Effector CD4-positive, alpha-beta T cell (primary cell): ENCODE measurements at regions not wholly inside any gene's neighbourhood (a gene's known extent, or its start where the extent isn't known, plus 50 kb on each side); places are given as distances from the start of the nearest gene placed in this dataset.
"Not testable (repeated sequence)": the region's sequence is repeated elsewhere in the genome, so short reads cannot be mapped to it uniquely, and the experiment has no call there.

Experiments used
- DNase-seq: peaks from one replicate; pipeline ENCODE4 v3.0.0-alpha.2; 2020

DNA sequence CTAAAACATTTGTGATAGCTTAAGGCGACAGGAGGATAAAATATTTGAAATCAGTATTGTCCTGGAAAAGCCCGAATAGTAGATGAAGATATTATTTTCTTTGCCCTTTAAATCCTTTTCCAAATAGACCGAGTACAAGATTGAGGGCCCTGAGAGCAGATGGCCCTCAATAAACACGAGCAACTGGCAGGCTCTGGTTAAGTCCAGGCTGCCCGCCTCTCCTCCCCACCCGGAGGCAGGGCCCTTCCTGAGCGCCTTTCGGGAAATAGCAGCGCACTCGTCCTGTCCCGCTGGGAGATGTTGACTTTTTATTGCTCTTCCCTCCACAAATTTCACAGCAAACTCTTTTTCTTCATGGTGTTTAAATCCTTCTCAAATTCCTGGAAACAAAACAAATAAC lies 50.8 kb upstream of the MAX start:
- no peak for DNase-seq

DNA sequence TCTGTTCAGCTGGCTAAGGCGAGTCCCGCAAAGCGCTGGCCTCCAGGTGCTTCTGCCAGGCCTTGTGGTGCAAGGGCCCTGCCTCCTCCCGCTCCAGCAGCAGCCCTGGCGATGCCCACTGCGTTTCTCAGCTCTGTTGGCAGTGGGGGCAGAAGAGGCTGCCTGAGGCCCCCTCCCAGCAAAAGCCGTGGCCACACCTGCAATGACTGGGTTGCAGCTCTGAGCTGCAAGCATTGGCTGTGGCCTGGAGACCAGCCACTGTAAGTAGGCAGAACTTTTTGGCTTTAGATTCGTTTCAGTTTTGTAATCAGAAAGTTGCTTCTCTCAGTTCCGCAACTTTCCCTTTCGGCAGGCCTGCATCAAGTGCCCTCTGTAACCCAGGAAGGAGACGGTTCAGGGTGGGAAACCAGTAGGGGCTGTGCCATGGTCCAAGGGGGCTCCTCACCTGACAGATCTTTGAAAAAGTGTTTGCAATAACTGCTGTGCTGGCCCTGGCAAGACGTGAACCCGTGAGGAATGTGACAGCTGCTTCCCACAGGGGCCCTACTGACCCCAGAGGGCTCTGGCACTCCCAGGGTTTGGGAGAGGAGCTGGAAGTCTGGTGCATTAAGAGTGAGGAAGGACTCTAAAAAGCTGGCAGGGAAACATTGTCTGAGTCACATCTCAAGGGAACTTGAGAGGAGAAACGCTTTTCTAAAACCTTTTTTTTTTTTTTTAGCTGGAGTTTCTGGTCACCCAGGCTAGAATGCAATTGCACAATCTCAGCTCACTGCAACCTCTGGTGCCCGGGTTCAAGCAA lies 54.5 kb upstream of the MAX start:
- DNase-seq, result no peak

DNA sequence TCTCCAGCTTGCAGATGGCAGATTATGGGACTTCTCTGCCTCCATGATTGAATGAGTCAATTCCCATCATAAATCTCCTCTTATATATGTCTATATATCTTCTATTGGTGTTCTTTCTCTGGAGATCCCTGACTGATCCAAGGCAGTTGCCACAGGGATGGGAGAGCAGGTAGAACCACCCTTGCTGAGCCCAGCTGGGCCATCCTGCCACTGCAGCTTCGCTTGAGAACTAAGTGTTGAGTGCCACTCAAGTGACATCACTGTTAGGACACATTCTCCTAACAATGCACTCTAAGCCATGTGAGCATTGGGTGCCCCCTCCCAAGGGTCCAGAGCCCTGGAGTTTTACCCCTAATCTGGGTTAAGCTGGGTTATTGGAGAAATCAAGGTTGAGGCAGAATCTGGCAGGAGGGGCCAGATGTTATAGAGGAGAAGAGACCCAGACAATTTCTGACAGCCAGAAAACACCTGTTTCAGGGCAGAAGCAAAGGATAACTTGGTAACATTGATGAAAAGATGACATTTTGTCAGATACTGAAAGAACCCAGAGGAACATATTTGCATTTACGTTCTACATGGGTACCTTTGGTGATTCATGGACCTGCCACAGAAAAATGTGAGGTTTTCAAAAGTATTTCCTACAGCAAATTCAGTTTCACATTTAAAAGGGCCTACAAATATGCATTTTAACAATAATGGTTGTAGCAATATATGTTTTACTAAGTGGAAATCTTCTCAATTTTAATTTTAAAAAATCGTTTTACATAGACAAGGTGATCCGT lies 57.2 kb upstream of the MAX start:
- DNase-seq, result no peak

DNA sequence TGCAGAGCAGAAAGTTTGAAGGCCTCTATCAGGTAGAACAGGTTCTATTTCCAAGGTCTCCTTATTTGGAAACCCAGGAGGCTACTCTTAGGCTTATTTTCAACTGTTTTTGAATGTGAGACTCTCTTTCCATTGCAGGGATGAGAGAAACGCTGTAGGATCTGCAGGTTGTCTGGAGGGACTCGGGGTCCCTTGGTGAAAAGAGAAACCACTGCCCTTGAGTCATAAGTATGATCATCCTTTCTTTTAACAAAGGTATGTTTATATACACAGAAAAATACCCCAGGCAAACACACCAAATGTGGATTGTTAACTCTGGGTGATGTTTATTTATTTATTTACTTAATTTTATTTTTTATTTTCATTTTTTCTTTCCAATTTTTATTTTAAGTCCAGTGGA lies 57.8 kb upstream of the MAX start:
- no peak for DNase-seq

DNA sequence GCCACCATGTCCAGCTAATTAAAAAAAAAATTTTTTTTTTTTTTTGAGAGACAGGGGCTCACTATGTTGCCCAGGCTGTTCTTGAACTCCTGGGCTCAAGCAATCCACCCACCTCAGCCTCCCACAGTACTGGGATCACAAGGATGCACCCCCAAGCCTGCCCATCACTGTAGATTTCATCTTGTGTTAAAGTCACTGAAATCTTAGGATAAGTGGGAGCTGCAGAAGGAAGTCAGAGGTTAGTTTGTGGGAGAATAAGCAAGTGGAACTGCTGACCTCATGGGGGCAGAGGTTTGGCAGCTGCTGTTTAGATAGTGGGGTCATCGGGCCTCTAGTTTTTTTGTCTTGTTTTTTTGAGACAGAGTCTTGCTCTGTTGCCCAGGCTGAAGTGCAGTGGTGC lies 59.7 kb upstream of the MAX start:
- no peak for DNase-seq

DNA sequence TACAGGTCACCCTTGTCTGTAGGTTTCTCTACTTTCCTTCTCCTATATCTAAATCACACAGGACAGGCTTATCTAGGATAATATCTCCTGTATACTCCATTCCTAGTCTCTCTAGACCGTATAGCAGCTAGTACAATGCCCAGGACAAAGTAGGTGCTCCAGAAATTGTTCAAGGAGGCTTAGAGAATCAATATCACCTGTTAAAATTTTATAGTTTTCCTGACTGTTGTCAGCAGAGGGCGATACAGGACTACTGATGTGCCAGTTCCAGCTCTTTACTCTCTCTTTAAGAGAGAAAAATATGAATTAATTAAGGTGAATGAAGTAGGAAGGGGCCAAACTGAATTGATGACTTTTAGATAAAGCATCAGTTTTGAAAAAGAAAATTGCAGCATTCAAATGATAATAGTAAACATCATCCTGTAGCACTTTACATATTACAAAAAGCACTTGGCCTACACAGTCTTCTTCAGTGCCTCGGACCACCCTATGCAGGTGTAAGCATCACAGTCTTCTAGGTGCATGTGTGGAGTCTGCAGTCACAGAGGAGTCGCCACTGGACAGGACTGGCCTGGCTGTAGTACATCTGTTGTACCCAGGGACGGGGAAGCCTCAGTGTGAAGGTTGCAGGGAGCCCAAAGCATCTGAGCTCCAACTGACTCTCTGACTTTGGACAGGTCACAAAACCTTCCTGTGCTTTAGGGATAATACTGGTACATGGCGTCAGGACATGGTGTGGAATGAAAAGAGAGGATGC lies 61.9 kb upstream of the MAX start:
- peak; percentile 27 for DNase-seq

DNA sequence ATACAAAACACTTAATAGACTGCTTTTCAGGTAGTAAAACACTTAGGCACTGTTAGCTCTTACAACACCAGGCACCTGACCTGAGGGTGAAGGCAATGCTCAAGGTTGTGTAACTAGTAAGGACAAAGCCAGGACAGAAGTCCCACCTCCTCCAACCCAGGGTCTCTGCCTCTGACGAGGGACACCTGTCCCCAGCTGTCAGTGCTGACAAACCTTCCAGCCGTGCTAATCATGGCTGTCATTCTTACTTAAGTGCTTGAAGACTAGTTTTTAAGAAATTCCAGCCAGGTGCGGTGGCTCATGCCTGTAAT lies 62.5 kb upstream of the MAX start:
- no peak for DNase-seq

DNA sequence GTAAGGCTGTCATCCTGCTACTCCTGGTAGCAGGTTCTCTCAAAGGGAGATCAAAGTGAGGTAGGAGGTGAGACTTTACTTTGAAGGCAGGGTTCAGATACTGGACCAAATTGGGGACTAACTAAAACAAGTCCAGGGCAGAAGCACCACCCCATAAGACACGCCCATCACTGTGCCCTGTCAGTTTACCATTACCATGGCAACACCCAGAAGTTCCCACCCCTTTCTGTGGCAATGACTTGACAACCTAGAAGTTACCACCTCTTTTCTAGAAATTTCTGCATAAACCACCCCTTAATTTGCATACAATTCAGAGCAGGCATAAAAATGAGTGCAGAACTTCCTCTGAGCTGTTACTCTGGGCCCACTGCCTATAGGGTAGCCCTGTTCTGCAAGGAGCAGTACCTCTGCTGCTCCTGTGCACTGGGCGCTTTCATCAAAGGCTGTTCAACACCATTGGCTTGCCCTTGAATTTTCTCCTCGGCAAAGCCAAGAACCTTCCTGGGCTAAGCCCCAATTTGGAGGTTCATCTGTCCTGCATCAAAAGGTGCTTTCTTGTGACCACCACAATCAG lies 64.8 kb upstream of the MAX start:
- DNase-seq, result no peak

DNA sequence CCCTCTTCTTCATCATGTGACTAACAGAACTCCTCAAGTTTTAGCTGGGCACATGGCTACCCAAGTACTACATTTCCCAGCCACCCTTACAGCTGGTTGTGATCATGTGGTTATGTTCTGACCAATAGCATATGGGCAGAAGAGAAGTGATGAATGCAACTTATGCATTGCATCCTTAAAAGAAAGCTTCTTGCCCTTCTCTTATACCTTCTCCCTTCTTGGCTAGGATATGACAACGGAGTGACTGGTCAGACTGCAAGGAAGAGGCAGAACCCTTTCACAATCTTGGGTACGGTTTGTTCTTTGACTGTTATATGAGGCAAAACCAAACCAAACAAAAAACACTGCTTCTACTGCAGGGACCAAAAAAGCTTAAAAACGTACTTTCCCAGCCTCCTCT lies 66.5 kb upstream of the MAX start:
- DNase-seq, result no peak

DNA sequence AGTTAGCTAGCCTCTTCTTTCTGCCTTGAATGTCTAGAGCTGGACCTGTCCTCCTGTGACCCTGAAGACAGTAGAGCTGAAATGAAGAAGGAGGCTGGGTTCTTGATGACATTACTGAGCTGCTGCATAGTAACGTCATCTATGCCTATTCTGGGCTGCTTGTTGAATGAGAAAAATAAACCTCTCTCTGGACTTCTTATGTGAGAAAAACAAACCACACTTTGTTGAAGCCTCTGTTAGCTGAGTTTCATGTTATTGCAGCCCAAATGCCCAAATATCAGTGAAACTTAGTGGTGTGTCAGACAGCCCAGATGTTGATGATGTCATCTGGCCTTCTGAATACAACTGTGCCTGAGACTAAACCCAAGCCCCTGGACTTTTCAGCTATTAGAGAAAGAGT lies 67.0 kb upstream of the MAX start:
- no peak for DNase-seq

DNA sequence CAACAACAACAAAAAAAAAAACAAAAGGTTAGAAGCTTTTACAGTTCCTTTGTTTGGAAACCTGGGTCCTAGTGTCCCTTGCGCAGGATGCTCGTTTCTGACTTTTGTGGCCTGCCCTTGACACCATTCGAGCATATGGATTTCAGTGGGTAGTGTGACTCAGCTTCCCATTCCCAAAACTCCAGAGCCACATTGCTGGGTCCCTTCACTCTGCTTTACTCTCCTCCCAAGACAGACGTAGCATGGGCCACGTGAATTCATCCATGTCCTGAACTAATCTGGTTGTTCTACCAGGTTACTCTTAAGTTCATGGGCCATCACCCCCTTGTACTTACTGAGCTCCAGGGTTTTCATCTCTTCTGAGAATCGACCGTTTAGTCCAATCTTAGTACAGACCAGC lies 68.0 kb upstream of the MAX start:
- DNase-seq, result no peak

DNA sequence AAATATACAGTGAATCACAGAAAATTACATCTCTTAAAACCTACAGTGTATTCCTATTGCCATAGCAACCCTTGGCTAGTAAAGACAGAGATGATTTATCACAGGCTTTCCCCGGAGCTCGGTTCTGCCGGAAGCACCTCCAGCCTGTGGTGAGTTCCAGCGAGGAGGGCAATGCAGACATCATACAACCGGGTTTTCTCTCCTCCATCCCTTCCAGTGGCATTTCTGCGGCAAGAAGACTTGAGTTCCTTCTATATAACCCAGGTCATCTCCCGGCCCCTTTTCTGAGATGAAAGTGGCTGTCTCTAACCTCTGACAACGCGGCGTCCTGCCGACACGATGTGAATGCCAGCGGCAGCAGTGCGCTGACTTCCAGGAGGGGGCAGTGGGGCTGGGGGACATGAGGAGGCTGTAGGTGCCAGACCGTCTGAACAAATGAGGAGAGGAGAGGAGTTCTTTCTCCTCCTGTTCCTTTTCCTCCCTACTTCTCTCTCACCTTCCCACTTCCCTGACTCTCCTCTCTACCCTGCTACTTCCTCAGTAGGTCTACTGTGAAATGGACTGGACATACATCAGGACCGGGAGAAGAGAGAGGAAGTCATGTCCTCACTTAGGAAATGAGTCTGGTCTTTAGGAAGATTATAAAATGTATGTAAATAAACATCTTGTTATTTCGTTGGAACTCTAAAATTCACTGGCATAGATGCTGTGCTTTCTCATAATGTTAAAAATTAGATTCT lies 68.6 kb upstream of the MAX start:
- peak; percentile 10 for DNase-seq

DNA sequence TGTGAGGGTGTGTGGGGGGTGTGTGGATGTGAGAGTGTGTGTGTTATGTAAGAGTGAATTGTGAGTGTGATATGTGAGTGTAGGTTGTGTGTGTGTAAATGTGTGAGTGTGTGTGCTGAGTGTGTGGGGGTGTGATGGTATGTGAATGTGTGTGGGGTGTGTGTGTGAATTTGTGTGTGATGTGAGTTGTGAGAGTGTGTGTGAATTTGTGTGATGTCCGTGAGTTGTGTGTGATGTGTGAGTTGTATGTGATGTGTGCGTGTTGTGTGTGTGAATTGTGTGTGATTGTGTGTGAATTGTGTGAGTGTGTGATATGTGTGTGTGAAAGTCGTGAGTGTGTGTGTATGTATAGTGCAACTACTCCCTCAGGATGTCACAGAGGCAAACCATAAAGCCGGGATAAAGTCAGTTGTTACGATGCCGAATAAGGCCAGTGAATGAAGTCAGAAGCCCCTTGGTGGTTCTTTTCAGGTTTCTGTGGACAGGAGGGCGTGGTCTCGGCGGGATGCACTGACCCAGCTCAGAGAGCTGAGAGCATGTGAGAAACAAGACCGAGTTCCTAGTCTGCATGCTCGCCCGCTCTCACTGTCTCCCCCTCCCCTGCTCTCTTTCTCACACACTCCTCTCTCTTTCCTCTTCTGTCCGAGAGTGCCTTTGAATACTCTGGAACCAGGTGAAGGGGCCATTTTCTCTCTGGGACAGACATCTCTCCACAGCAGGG lies 71.8 kb upstream of the MAX start:
- no peak for DNase-seq

DNA sequence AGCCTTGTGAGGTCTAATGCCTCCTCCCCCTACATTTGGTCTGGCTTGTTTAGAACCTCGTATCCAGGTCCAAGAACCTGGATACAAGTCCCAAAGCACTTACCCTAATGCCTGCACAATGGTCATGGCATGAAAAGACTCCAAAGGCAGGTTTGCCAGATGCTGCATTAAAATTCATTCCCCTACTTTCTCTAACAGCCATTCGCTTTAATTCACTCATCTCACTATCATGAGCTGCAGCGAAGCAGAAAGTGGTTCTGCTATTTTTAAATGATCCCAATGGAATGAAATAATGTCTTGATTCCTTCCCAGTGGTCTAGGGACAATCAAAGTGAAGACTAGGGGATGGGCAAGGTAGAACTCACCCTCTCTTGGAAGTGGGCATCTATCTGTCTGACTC lies 72.5 kb upstream of the MAX start:
- no peak for DNase-seq

DNA sequence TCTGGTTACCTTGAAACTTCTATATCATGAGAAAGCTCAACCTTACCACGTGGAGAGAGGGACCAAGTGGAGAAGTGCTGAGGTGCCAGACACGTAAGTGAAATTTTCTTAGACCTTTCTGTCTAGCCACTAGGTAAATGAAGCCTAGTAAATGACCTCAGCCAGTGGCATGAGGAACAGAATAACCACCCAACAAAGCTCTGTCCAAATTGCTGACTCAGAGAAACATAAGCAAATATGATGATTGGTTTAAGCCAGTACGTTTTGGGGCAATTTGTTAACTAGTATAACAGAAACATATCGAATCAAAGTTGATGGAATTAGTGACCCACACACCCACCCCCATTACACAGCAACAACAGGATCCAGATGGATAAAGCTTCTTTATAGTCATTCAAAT lies 75.2 kb upstream of the MAX start:
- DNase-seq, result no peak

DNA sequence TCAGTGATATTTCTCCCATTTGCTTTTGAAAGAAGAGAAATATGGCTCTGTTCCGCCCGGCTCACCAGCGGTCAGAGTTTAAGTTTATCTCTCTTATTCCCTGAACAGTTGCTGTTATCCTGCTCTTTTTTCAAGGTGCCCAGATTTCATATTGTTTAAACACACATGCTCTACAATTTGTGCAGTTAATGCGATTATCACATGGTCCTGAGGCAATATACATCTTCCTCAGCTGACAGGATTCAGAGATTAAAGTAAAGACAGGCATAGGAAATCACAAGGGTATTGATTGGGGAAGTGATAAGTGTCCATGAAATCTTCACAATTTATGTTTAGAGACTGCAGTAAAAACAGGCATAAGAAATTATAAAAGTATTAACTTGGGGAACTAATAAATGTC lies 76.9 kb upstream of the MAX start:
- DNase-seq, result not testable (repeated sequence)

DNA sequence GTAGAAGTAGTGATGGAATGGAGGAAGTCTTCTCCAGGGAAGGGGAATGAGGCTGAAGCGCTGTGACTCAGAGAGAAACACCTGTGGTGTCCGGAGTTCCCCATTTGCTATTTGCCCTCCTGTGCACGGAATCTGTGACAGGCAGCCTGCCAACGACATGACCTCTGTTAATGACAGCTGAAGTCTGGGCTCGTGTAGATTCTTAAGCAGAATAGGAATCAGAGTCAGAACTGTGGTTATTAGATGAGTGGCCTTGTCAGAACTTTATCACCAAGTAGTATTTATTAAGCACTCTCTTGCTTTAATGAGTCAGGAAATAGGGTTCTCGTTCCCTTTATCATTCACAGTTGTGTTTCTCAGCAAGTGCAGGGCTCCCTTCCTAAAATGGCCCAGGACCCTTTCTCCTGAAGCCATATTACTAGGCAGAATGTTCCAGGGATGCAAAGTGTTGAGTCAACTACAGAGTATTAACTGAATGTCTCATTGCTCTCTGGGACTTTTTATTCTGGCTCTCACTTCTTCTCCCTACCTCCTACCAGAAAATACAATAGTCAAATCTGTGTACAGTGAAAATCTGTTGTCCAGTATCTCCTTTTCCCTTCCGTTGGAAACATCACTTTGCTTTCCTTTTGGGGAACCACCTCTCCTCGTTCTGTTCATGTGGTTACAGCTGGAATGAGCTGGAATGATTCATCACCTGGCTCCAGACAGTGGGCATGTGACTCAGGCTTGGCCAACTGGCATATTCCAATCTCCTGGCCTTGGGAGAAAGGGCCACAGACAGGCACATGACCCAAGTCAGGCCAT lies 77.8 kb upstream of the MAX start:
- no peak for DNase-seq

DNA sequence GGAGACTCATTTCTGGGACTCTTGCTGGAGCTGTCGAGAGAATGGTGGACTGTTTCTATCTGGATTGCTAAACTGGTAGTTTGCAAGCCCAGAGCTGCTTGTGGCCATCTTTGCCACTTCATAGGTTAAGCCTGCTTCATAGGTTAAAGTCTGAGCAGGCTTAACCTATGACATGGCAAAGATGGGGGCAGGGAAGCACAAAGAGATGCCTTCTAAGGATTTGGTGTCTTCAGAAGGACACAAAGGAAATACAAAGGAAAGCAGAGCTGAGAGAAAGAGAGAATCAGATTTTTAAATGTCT lies 78.4 kb upstream of the MAX start:
- DNase-seq, result no peak

DNA sequence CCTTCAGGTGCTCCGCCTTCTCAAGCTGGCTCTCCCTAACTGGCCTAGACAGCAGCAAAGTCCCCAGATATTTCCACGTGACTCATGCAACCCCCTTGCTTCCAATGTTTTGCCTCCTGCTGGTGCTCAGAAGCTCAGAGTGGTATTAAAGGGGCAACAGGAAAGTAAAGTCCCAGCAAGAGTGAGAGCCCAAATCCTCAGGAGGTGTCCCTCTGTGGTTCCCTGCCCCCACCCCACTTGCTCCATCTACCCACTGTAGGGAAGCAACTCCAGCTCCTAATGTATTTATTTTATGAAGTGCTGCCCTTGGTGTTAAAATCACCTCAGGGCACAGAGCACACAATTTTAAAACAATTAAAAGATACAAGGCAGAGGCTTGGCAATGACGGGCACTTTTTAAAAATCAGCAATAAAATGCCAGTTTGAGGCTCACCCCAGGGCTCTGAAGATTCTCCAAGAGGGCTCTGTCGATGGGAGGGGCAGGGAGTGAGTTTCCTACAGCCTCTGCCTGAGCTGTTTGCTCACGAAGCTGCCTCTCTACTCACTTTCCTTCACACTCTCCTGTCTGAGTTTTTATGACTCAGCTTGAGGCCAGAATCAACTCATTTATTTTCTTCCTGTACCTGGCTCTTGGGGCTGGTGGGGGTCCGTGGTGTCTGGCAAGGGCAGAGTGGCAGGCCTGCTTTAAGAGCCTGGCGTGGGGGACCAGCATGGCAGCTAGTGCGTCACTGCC lies 81.9 kb upstream of the MAX start:
- no peak for DNase-seq

DNA sequence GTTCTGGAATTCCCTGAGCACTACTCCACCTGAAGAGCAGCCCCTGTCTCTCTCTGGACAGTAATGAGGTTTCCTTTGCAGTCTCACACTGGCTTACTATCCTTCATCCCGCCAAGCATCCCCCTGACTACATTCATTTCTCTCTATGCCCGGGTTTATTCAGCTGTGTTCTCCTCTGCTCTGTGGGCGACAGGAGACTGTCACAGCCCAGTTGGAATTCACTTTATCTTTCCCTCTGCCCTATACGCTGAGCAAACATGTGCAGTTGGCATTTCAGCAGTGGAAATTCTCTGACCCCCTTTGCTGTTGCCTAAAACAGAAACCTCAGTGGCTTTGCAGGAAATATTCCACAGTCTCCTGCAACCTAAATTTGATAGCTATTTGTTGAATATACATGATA lies 83.5 kb upstream of the MAX start:
- no peak for DNase-seq

DNA sequence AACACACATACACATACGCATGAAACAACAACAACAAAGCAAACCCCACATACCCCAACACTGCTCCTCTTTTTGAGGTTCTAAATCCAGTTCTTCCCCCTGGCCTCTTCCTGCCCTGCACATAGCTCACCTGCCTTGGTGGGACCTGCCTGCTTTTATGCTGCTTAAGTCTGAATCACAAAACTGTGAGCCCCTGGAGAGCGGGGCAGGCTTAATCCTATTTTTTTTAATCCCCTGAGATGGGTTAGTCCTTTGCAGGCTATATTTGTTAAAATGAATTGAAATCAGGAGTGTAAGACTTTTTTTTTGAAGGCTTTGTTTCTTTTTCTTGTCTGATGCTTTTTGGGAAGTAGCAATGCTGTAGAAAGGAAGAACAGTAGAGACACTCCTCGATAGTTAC lies 84.6 kb upstream of the MAX start:
- DNase-seq, result no peak
